Memory B cell (primary cell): ENCODE measurements at regions not wholly inside any gene's neighbourhood (a gene's known extent, or its start where the extent isn't known, plus 50 kb on each side); places are given as distances from the start of the nearest gene placed in this dataset.

Experiments used
- ATAC-seq: fragments of 150-1000 bp; cut with Tn5 transposase; 2 replicates; pipeline ENCODE4 v1.10.0; 2021; ENCODE audit warnings: low read depth, mild to moderate bottlenecking, moderate library complexity
- DNase-seq, 2 donors: peaks; one replicate each; pipeline ENCODE4 v3.0.0; 2022; ENCODE audit warnings: low spot score in 2 of 2
- H3K27ac Mint-ChIP-seq: one replicate; pipeline ENCODE4 v1.8.0; 2022; ENCODE audit warnings: mild to moderate bottlenecking, moderate library complexity, mixed read lengths
- H3K27me3 Mint-ChIP-seq: one replicate; pipeline ENCODE4 v1.8.0; 2022; ENCODE audit warnings: mixed read lengths
- H3K36me3 Mint-ChIP-seq: one replicate; pipeline ENCODE4 v1.8.0; 2022; ENCODE audit warnings: mild to moderate bottlenecking, mixed read lengths
- H3K4me1 Mint-ChIP-seq: one replicate; pipeline ENCODE4 v1.8.0; 2022; ENCODE audit warnings: mixed read lengths
- H3K4me3 Mint-ChIP-seq: one replicate; pipeline ENCODE4 v1.8.0; 2022; ENCODE audit warnings: mild to moderate bottlenecking, moderate library complexity, mixed read lengths
- H3K9me3 Mint-ChIP-seq: one replicate; pipeline ENCODE4 v1.8.0; 2022; ENCODE audit warnings: mixed read lengths

GRCh38 chr16:56108724-56109123 is 82.6 kb upstream of the GNAO1 start:
- no peak for ATAC-seq
- H3K27ac Mint-ChIP-seq: no peak overlapping the region
- H3K27me3 Mint-ChIP-seq: peaks cover 12% of the 10 kb centered on the region
- no peaks in the 10 kb centered on the region for H3K9me3 Mint-ChIP-seq
- no peak for DNase-seq
- H3K36me3 Mint-ChIP-seq: no peaks in the 10 kb centered on the region
- no peak overlapping the region for H3K4me3 Mint-ChIP-seq
- H3K4me1 Mint-ChIP-seq: no peaks in the 10 kb centered on the region

- H3K4me1 Mint-ChIP-seq: no peaks in the 10 kb centered on the region
- peaks cover 12% of the 10 kb centered on the region for H3K27me3 Mint-ChIP-seq
- H3K36me3 Mint-ChIP-seq: no peaks in the 10 kb centered on the region
- ATAC-seq (no peak), DNase-seq (no peak)
- H3K9me3 Mint-ChIP-seq: no peaks in the 10 kb centered on the region
- no peak overlapping the region for H3K27ac Mint-ChIP-seq
- H3K4me3 Mint-ChIP-seq: no peak overlapping the region
These were observed 83.2 kb upstream of the GNAO1 start for GRCh38 chr16:56108056-56108471.

GRCh38 chr16:56106527-56106926 is 84.8 kb upstream of the GNAO1 start:
- no peak for DNase-seq
- Mint-ChIP-seq H3K36me3 (no peaks in the 10 kb centered on the region), H3K27ac (no peak overlapping the region), H3K9me3 (no peaks in the 10 kb centered on the region), H3K4me1 (no peaks in the 10 kb centered on the region), H3K4me3 (no peak overlapping the region), H3K27me3 (peaks cover 12% of the 10 kb centered on the region)
- ATAC-seq: no peak

- Mint-ChIP-seq H3K9me3 (no peaks in the 10 kb centered on the region), H3K27me3 (peaks cover 17% of the 10 kb centered on the region), H3K4me3 (no peak overlapping the region), H3K36me3 (no peaks in the 10 kb centered on the region), H3K27ac (no peak overlapping the region), H3K4me1 (no peaks in the 10 kb centered on the region)
- no peak for ATAC-seq
- no peak for DNase-seq
These were observed 88.4 kb upstream of the GNAO1 start for GRCh38 chr16:56102906-56103305.

GRCh38 chr16:56102183-56102686 is 89.1 kb upstream of the GNAO1 start:
- H3K36me3 Mint-ChIP-seq: no peaks in the 10 kb centered on the region
- H3K27me3 Mint-ChIP-seq: peaks cover 17% of the 10 kb centered on the region
- H3K4me3 Mint-ChIP-seq: no peak overlapping the region
- H3K27ac Mint-ChIP-seq: no peak overlapping the region
- H3K4me1 Mint-ChIP-seq: no peaks in the 10 kb centered on the region
- no peaks in the 10 kb centered on the region for H3K9me3 Mint-ChIP-seq
- ATAC-seq: no peak
- no peak for DNase-seq

GRCh38 chr16:56101480-56101879 is 89.8 kb upstream of the GNAO1 start:
- no peak overlapping the region for H3K4me3 Mint-ChIP-seq
- H3K4me1 Mint-ChIP-seq: no peaks in the 10 kb centered on the region
- no peaks in the 10 kb centered on the region for H3K36me3 Mint-ChIP-seq

GRCh38 chr16:56097306-56097705 is 94.0 kb upstream of the GNAO1 start:
- no peak for ATAC-seq

More at GRCh38 chr16:56101480-56101879, 89.8 kb upstream of the GNAO1 start:
- peaks cover 17% of the 10 kb centered on the region for H3K27me3 Mint-ChIP-seq
- no peaks in the 10 kb centered on the region for H3K9me3 Mint-ChIP-seq
- DNase-seq: no peak
- ATAC-seq: no peak
- H3K27ac Mint-ChIP-seq: no peak overlapping the region

GRCh38 chr16:56094231-56094630 is 97.1 kb upstream of the GNAO1 start:
- peaks cover 8% of the 10 kb centered on the region for H3K27me3 Mint-ChIP-seq
- H3K9me3 Mint-ChIP-seq: no peaks in the 10 kb centered on the region
- no peak for DNase-seq
- ATAC-seq: no peak
- H3K4me1 Mint-ChIP-seq: no peaks in the 10 kb centered on the region
- H3K27ac Mint-ChIP-seq: no peak overlapping the region
- no peak overlapping the region for H3K4me3 Mint-ChIP-seq
- no peaks in the 10 kb centered on the region for H3K36me3 Mint-ChIP-seq

More at GRCh38 chr16:56097306-56097705, 94.0 kb upstream of the GNAO1 start:
- no peaks in the 10 kb centered on the region for H3K4me1 Mint-ChIP-seq
- peaks cover 9% of the 10 kb centered on the region for H3K27me3 Mint-ChIP-seq
- H3K27ac Mint-ChIP-seq: no peak overlapping the region
- H3K36me3 Mint-ChIP-seq: no peaks in the 10 kb centered on the region
- H3K9me3 Mint-ChIP-seq: no peaks in the 10 kb centered on the region
- no peak overlapping the region for H3K4me3 Mint-ChIP-seq
- no peak for DNase-seq

- Mint-ChIP-seq H3K9me3 (no peaks in the 10 kb centered on the region), H3K27me3 (peaks cover 5% of the 10 kb centered on the region), H3K4me3 (no peak overlapping the region), H3K27ac (no peak overlapping the region), H3K36me3 (no peaks in the 10 kb centered on the region), H3K4me1 (no peaks in the 10 kb centered on the region)
- DNase-seq (no peak), ATAC-seq (no peak)
These were observed 98.2 kb upstream of the GNAO1 start for GRCh38 chr16:56093055-56093454.

GRCh38 chr16:56090076-56090475 is 101.2 kb upstream of the GNAO1 start:
- Mint-ChIP-seq H3K36me3 (no peaks in the 10 kb centered on the region), H3K9me3 (peaks cover 2% of the 10 kb centered on the region), H3K4me3 (no peak overlapping the region), H3K27ac (no peak overlapping the region), H3K4me1 (no peaks in the 10 kb centered on the region), H3K27me3 (peaks cover 13% of the 10 kb centered on the region)
- ATAC-seq (no peak), DNase-seq (no peak)

- H3K27ac Mint-ChIP-seq: no peak overlapping the region
- peaks cover 18% of the 10 kb centered on the region for H3K27me3 Mint-ChIP-seq
- H3K36me3 Mint-ChIP-seq: peaks cover 3% of the 10 kb centered on the region
- no peaks in the 10 kb centered on the region for H3K4me1 Mint-ChIP-seq
- ATAC-seq (no peak), DNase-seq (no peak)
- no peak overlapping the region for H3K4me3 Mint-ChIP-seq
- peaks cover 7% of the 10 kb centered on the region for H3K9me3 Mint-ChIP-seq
These were observed 103.7 kb upstream of the GNAO1 start for GRCh38 chr16:56087626-56088025.

GRCh38 chr16:56081371-56081770 is 109.9 kb upstream of the GNAO1 start:
- H3K9me3 Mint-ChIP-seq: peaks cover 8% of the 10 kb centered on the region
- H3K36me3 Mint-ChIP-seq: peaks cover 7% of the 10 kb centered on the region
- ATAC-seq: no peak
- H3K27ac Mint-ChIP-seq: no peak overlapping the region
- peaks cover 11% of the 10 kb centered on the region for H3K27me3 Mint-ChIP-seq
- no peak for DNase-seq
- no peak overlapping the region for H3K4me3 Mint-ChIP-seq
- H3K4me1 Mint-ChIP-seq: no peaks in the 10 kb centered on the region

- no peak overlapping the region for H3K4me3 Mint-ChIP-seq
- H3K27ac Mint-ChIP-seq: no peak overlapping the region
- no peaks in the 10 kb centered on the region for H3K4me1 Mint-ChIP-seq
- H3K36me3 Mint-ChIP-seq: no peaks in the 10 kb centered on the region
- DNase-seq: no peak
- H3K9me3 Mint-ChIP-seq: no peaks in the 10 kb centered on the region
- no peak for ATAC-seq
- H3K27me3 Mint-ChIP-seq: peaks cover 12% of the 10 kb centered on the region
These were observed 115.4 kb upstream of the GNAO1 start for GRCh38 chr16:56075732-56076388.

GRCh38 chr16:56073508-56073907 is 117.8 kb upstream of the GNAO1 start:
- DNase-seq: no peak
- no peak for ATAC-seq
- H3K36me3 Mint-ChIP-seq: no peaks in the 10 kb centered on the region
- H3K27ac Mint-ChIP-seq: no peak overlapping the region
- peaks cover 12% of the 10 kb centered on the region for H3K27me3 Mint-ChIP-seq
- no peaks in the 10 kb centered on the region for H3K9me3 Mint-ChIP-seq
- H3K4me1 Mint-ChIP-seq: no peaks in the 10 kb centered on the region
- H3K4me3 Mint-ChIP-seq: no peak overlapping the region

GRCh38 chr16:56072096-56072495 is 119.2 kb upstream of the GNAO1 start:
- H3K27ac Mint-ChIP-seq: no peak overlapping the region
- no peak for ATAC-seq
- no peaks in the 10 kb centered on the region for H3K9me3 Mint-ChIP-seq
- H3K36me3 Mint-ChIP-seq: no peaks in the 10 kb centered on the region
- DNase-seq: no peak
- peaks cover 12% of the 10 kb centered on the region for H3K27me3 Mint-ChIP-seq
- H3K4me3 Mint-ChIP-seq: no peak overlapping the region
- H3K4me1 Mint-ChIP-seq: no peaks in the 10 kb centered on the region
